GM19397 (cell line): ENCODE measurements at regions not wholly inside any gene's neighbourhood (a gene's known extent, or its start where the extent isn't known, plus 50 kb on each side); places are given as distances from the start of the nearest gene placed in this dataset.
"Not testable (repeated sequence)": the region's sequence is repeated elsewhere in the genome, so short reads cannot be mapped to it uniquely, and the experiment has no call there.

Experiments
- ATAC-seq: cut with Tn5 transposase; IDR thresholded peaks from one replicate; pipeline ENCODE4 v1.9.1; 2021; ENCODE audit warnings: mild to moderate bottlenecking, moderate library complexity; ENCODE audit not compliant: unreplicated experiment

- no peak for ATAC-seq
Observed at GRCh38 chr2:66251573-66251972, 183.4 kb upstream of the MEIS1 start.

GRCh38 chr2:66249089-66249488, 185.8 kb upstream of the MEIS1 start:
- ATAC-seq, result not testable (repeated sequence)

- ATAC-seq, result not testable (repeated sequence)
Observed at GRCh38 chr2:66243809-66244208, 191.1 kb upstream of the MEIS1 start.

GRCh38 chr2:66242888-66243287, 192.0 kb upstream of the MEIS1 start:
- ATAC-seq, result not testable (repeated sequence)

GRCh38 chr2:66242099-66242789, 192.7 kb upstream of the MEIS1 start:
- ATAC-seq, result no peak

- ATAC-seq, result no peak
Observed at GRCh38 chr2:66240286-66240685, 194.6 kb upstream of the MEIS1 start.

GRCh38 chr2:66239655-66240054, 195.3 kb upstream of the MEIS1 start:
- ATAC-seq, result no peak

GRCh38 chr2:66237803-66238379, 197.0 kb upstream of the MEIS1 start:
- ATAC-seq, result no peak

- ATAC-seq, result no peak
Observed at GRCh38 chr2:66236816-66237802, 197.8 kb upstream of the MEIS1 start.

GRCh38 chr2:66236067-66236685, 198.7 kb upstream of the MEIS1 start:
- ATAC-seq, result no peak

GRCh38 chr2:66235428-66235827, 199.5 kb upstream of the MEIS1 start:
- ATAC-seq, result no peak

- ATAC-seq, result no peak
Observed at GRCh38 chr2:66233981-66234380, 200.9 kb upstream of the MEIS1 start.

GRCh38 chr2:66228128-66228547, 206.8 kb upstream of the MEIS1 start:
- ATAC-seq, result no peak

GRCh38 chr2:66217039-66217585, 217.8 kb upstream of the MEIS1 start:
- no peak for ATAC-seq

- ATAC-seq, result no peak
Observed at GRCh38 chr2:66212749-66213148, 222.2 kb upstream of the MEIS1 start.

GRCh38 chr2:66202586-66202985, 232.3 kb upstream of the MEIS1 start:
- no peak for ATAC-seq

GRCh38 chr2:66201242-66201641, 233.7 kb upstream of the MEIS1 start:
- ATAC-seq, result no peak

- ATAC-seq, result no peak
Observed at GRCh38 chr2:66198873-66199272, 236.1 kb upstream of the MEIS1 start.

- no peak for ATAC-seq
Observed at GRCh38 chr2:66192888-66193287, 242.0 kb upstream of the MEIS1 start.

GRCh38 chr2:66191311-66191710, 243.6 kb upstream of the MEIS1 start:
- ATAC-seq, result no peak

- no peak for ATAC-seq
Observed at GRCh38 chr2:66189553-66189952, 245.4 kb upstream of the MEIS1 start.
